ENCODE measurements at regions not wholly inside any gene's neighbourhood (a gene's known extent, or its start where the extent isn't known, plus 50 kb on each side); places are given as distances from the start of the nearest gene placed in this dataset.

DNA sequence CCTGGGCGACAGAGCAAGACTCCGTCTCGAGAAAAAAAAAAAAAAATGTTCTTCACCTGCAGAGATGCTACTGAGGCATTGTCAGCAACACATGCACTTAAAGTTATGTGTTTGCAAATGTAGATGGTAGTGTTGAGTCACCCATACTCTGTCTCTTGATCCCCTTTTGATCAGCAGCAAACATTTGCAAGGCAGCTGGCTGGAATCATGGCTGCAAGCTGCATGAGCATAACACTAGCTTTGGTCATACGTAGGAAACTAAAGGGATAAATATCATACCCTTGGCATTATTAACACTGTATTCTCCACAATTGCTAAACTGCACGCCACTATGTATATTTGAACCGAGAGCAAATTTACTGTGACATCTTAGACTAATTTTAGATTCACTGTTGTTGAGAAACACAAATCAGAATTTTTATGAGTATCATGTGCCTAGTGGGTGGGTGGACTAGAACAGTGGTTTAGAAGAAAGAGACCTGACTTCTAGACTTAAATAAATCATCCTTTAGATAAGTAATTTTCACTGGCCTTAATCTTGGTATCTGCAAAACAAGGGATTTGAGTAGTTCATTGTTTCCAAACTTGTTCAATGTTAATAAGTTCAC lies 229.3 kb upstream of the MEOX2 start:
- no peak for DNase-seq
- H3K4me3 ChIP-seq (ENCODE audit: low read length), result no peak overlapping the region
- TF ChIP-seq EZH2 (optimal IDR thresholded peaks at IDR 0.05; ENCODE audit: low read depth, low read length) (no peak), EZH2phosphoT487 (IDR thresholded peaks at IDR 0.05; ENCODE audit: low read length) (no peak)
- TF ChIP-seq, protein P1, sequence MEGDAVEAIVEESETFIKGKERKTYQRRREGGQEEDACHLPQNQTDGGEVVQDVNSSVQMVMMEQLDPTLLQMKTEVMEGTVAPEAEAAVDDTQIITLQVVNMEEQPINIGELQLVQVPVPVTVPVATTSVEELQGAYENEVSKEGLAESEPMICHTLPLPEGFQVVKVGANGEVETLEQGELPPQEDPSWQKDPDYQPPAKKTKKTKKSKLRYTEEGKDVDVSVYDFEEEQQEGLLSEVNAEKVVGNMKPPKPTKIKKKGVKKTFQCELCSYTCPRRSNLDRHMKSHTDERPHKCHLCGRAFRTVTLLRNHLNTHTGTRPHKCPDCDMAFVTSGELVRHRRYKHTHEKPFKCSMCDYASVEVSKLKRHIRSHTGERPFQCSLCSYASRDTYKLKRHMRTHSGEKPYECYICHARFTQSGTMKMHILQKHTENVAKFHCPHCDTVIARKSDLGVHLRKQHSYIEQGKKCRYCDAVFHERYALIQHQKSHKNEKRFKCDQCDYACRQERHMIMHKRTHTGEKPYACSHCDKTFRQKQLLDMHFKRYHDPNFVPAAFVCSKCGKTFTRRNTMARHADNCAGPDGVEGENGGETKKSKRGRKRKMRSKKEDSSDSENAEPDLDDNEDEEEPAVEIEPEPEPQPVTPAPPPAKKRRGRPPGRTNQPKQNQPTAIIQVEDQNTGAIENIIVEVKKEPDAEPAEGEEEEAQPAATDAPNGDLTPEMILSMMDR (IDR thresholded peaks at IDR 0.05; ENCODE audit: low read length), result no peak
- no peaks in the 10 kb centered on the region for H3K4me1 ChIP-seq (ENCODE audit: low read length)
- no peaks in the 10 kb centered on the region for H4K20me1 ChIP-seq (ENCODE audit: insufficient read depth, low read length)
- no peak overlapping the region for H3K9ac ChIP-seq (ENCODE audit: low read length)
- no peaks in the 10 kb centered on the region for H3K79me2 ChIP-seq (ENCODE audit: low read length)
- H3K4me2 ChIP-seq (ENCODE audit: low read depth, low read length), result no peak overlapping the region
- H2AFZ ChIP-seq (ENCODE audit: low read length), result no peak overlapping the region
- no peaks in the 10 kb centered on the region for H3K9me3 ChIP-seq (replicated peaks; ENCODE audit: insufficient read depth, low read length)
- no peaks in the 10 kb centered on the region for H3K36me3 ChIP-seq (replicated peaks; ENCODE audit: insufficient read depth, low read length)
- no peak overlapping the region for H3K27ac ChIP-seq (ENCODE audit: low read length)
- H3K9me2 ChIP-seq (replicated peaks; ENCODE audit: insufficient read depth, low read length), result no peaks in the 10 kb centered on the region
- no peaks in the 10 kb centered on the region for H3K27me3 ChIP-seq (replicated peaks; ENCODE audit: insufficient read depth, low read length)
- H3F3A ChIP-seq (ENCODE audit: insufficient read depth, low read length), result no peaks in the 10 kb centered on the region

DNA sequence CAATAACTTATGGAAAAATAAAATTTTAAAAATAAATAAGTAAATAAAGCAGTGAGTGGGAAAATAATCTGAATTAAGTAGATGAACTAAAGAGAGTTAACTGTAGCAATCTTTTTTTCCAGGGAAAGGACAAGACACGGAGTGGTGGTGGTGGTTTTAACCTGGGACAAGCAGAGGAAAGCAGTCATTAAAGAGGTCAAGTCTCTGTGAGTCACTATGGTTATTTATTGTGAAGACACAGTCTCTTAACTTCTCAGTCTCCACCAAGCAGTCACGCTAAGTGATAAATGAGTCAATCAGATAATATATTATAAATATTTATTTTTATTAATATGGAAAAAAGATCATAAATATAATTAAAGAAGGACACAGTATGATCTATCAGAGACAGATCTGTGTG lies 228.1 kb upstream of the MEOX2 start:
- no peaks in the 10 kb centered on the region for H3K27me3 ChIP-seq (replicated peaks; ENCODE audit: insufficient read depth, low read length)
- H3K4me1 ChIP-seq (ENCODE audit: low read length), result no peaks in the 10 kb centered on the region
- H3K79me2 ChIP-seq (ENCODE audit: low read length), result no peaks in the 10 kb centered on the region
- no peaks in the 10 kb centered on the region for H4K20me1 ChIP-seq (ENCODE audit: insufficient read depth, low read length)
- H3F3A ChIP-seq (ENCODE audit: insufficient read depth, low read length), result no peaks in the 10 kb centered on the region
- H3K4me2 ChIP-seq (ENCODE audit: low read depth, low read length), result no peak overlapping the region
- TF ChIP-seq EZH2 (optimal IDR thresholded peaks at IDR 0.05; ENCODE audit: low read depth, low read length), result no peak
- no peak for TF ChIP-seq EZH2phosphoT487 (IDR thresholded peaks at IDR 0.05; ENCODE audit: low read length)
- TF ChIP-seq, protein P1 (IDR thresholded peaks at IDR 0.05; ENCODE audit: low read length), result no peak
- H2AFZ ChIP-seq (ENCODE audit: low read length), result no peak overlapping the region
- no peaks in the 10 kb centered on the region for H3K9me2 ChIP-seq (replicated peaks; ENCODE audit: insufficient read depth, low read length)
- H3K4me3 ChIP-seq (ENCODE audit: low read length), result no peak overlapping the region
- H3K27ac ChIP-seq (ENCODE audit: low read length), result no peak overlapping the region
- no peaks in the 10 kb centered on the region for H3K36me3 ChIP-seq (replicated peaks; ENCODE audit: insufficient read depth, low read length)
- no peak overlapping the region for H3K9ac ChIP-seq (ENCODE audit: low read length)
- no peak for DNase-seq
- H3K9me3 ChIP-seq (replicated peaks; ENCODE audit: insufficient read depth, low read length), result no peaks in the 10 kb centered on the region

DNA sequence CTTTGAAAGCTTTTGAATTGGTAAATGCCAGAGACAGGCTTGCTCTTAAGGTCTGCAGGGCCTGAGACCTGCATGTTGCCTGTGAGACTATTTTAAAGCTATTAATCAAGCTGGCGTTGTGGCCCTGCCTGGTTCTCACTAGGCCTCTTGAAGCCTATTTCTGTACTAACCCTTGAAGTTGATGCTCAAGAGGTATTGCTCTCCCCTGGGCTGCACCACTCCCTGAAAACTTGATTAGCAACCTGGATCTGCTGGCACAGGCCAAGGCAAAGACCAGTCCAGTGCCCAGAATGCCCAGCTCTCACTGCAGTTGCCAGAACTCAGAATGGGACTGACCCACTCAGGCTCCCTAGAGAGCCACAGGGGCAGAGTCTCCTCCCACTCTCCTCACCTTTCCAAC lies 220.0 kb upstream of the MEOX2 start:
- Histone ChIP-seq H3K4me3 (ENCODE audit: low read length) (no peak overlapping the region), H3K36me3 (replicated peaks; ENCODE audit: insufficient read depth, low read length) (no peaks in the 10 kb centered on the region), H3K9ac (ENCODE audit: low read length) (no peak overlapping the region), H3K9me2 (replicated peaks; ENCODE audit: insufficient read depth, low read length) (no peaks in the 10 kb centered on the region), H3K27ac (ENCODE audit: low read length) (no peak overlapping the region), H3K79me2 (ENCODE audit: low read length) (no peaks in the 10 kb centered on the region), H4K20me1 (ENCODE audit: insufficient read depth, low read length) (no peaks in the 10 kb centered on the region), H3K27me3 (replicated peaks; ENCODE audit: insufficient read depth, low read length) (no peaks in the 10 kb centered on the region), H2AFZ (ENCODE audit: low read length) (no peak overlapping the region), H3K9me3 (replicated peaks; ENCODE audit: insufficient read depth, low read length) (no peaks in the 10 kb centered on the region), H3K4me2 (ENCODE audit: low read depth, low read length) (no peak overlapping the region), H3F3A (ENCODE audit: insufficient read depth, low read length) (no peaks in the 10 kb centered on the region), H3K4me1 (ENCODE audit: low read length) (no peaks in the 10 kb centered on the region)
- no peak for TF ChIP-seq EZH2 (optimal IDR thresholded peaks at IDR 0.05; ENCODE audit: low read depth, low read length)
- no peak for TF ChIP-seq EZH2phosphoT487 (IDR thresholded peaks at IDR 0.05; ENCODE audit: low read length)
- TF ChIP-seq, protein P1 (IDR thresholded peaks at IDR 0.05; ENCODE audit: low read length), result no peak
- DNase-seq, result no peak

Data from MM.1S (cell line).